IMR-90 (cell line): ENCODE measurements at regions not wholly inside any gene's neighbourhood (a gene's known extent, or its start where the extent isn't known, plus 50 kb on each side); places are given as distances from the start of the nearest gene placed in this dataset.

Experiments
- ATAC-seq: fragments of 200-7000 bp; cut with Tn5 transposase; 2 replicates; pipeline ENCODE4 v1.9.1; 2020; ENCODE audit warnings: low read depth, mild to moderate bottlenecking, moderate library complexity
- BruUV-seq: library from RNA; stranded (reverse); fragments of 400-500 nt; replicated peaks from 2 replicates; lab custom pipeline; 2021; lab: Mats Ljungman, UMichigan
- CTCF ChIA-PET: fragments of 300-600 bp; formaldehyde crosslinking; extraction: SDS; loops from one replicate; lab custom pipeline; 2021; ENCODE audit warnings: antibody characterized with exemption; lab: Yijun Ruan, JAX
- POLR2A ChIA-PET: fragments of 300-600 bp; sonication (Branson Sonifier 250); formaldehyde crosslinking; loops from one replicate; lab custom pipeline; 2022; ENCODE audit warnings: antibody characterized with exemption; ENCODE audit not compliant: unreplicated experiment; lab: Charles Lee
- DNase-seq: peaks from one replicate; pipeline ENCODE4 v3.0.0; 2013
- H2AFZ ChIP-seq: replicated peaks from 2 replicates; pipeline ENCODE3; 2013; ENCODE audit warnings: low read length, mild to moderate bottlenecking; ENCODE audit not compliant: poor library complexity
- H2AK5ac ChIP-seq: 2 replicates; pipeline ENCODE4 v1.6.1; 2013; ENCODE audit warnings: low read depth, low read length, inconsistent platforms
- H2AK9ac ChIP-seq: replicated peaks from 2 replicates; pipeline ENCODE3; 2013; ENCODE audit warnings: mild to moderate bottlenecking, low read depth, low read length, moderate library complexity; ENCODE audit not compliant: poor library complexity
- H2BK120ac ChIP-seq: 2 replicates; pipeline ENCODE4 v1.6.1; 2013; ENCODE audit warnings: low read depth, low read length, inconsistent platforms
- H2BK15ac ChIP-seq: 3 replicates; pipeline ENCODE4 v1.6.1; 2013; ENCODE audit warnings: low read depth, low read length, inconsistent platforms
- H2BK20ac ChIP-seq: 2 replicates; pipeline ENCODE4 v1.6.1; 2013; ENCODE audit warnings: low read depth, mild to moderate bottlenecking, inconsistent platforms, low read length, moderate library complexity
- H2BK5ac ChIP-seq: 2 replicates; pipeline ENCODE4 v1.6.1; 2013; ENCODE audit warnings: mild to moderate bottlenecking, low read depth, low read length, inconsistent platforms; ENCODE audit not compliant: poor library complexity, severe bottlenecking
- H3K14ac ChIP-seq: replicated peaks from 2 replicates; pipeline ENCODE4 v1.6.1; 2013; ENCODE audit warnings: low read depth, low read length, inconsistent platforms
- H3K18ac ChIP-seq: 2 replicates; pipeline ENCODE4 v1.6.1; 2013; ENCODE audit warnings: low read depth, low read length, control low read depth
- H3K23ac ChIP-seq: 2 replicates; pipeline ENCODE4 v1.6.1; 2013; ENCODE audit warnings: low read depth, low read length, inconsistent platforms
- H3K27ac ChIP-seq: 2 replicates; pipeline ENCODE4 v1.5.1; 2013; ENCODE audit warnings: mild to moderate bottlenecking, control low read depth, low read length; ENCODE audit not compliant: insufficient read depth
- H3K27me3 ChIP-seq: 2 replicates; pipeline ENCODE4 v1.6.1; 2013; ENCODE audit warnings: low read length; ENCODE audit not compliant: control insufficient read depth, insufficient read depth
- H3K36me3 ChIP-seq: 2 replicates; pipeline ENCODE4 v1.6.1; 2013; ENCODE audit warnings: low read length, mixed read lengths; ENCODE audit not compliant: control insufficient read depth, insufficient read depth
- H3K4ac ChIP-seq: 2 replicates; pipeline ENCODE4 v1.6.1; 2013; ENCODE audit warnings: low read depth, low read length, inconsistent platforms
- H3K4me1 ChIP-seq: 2 replicates; pipeline ENCODE4 v1.6.1; 2013; ENCODE audit warnings: low read length, mixed read lengths; ENCODE audit not compliant: control insufficient read depth, insufficient read depth
- H3K4me2 ChIP-seq: 2 replicates; pipeline ENCODE4 v1.6.1; 2013; ENCODE audit warnings: low read depth, mild to moderate bottlenecking, control low read depth, low read length, moderate library complexity
- H3K4me3 ChIP-seq: 2 replicates; pipeline ENCODE4 v1.5.1; 2013; ENCODE audit warnings: low read depth, mild to moderate bottlenecking, control low read depth, low read length, moderate library complexity; ENCODE audit not compliant: insufficient read depth
- H3K56ac ChIP-seq: 2 replicates; pipeline ENCODE4 v1.6.1; 2013; ENCODE audit warnings: low read length, inconsistent platforms; ENCODE audit not compliant: insufficient read depth; ENCODE audit errors: extremely low read depth
- H3K79me1 ChIP-seq, 2 experiments: 2 replicates each; pipeline ENCODE4 v1.6.1; 2013; ENCODE audit warnings: low read length in 2 of 2, inconsistent platforms in 1 of 2, low read depth in 1 of 2
- H3K9ac ChIP-seq: 2 replicates; pipeline ENCODE4 v1.6.1; 2013; ENCODE audit warnings: low read depth, low read length, control low read depth
- H3K9me1 ChIP-seq: 2 replicates; pipeline ENCODE4 v1.6.1; 2013; ENCODE audit warnings: low read length, inconsistent platforms; ENCODE audit not compliant: insufficient read depth
- H3K9me3 ChIP-seq: 2 replicates; pipeline ENCODE4 v1.6.1; 2013; ENCODE audit warnings: low read length; ENCODE audit not compliant: control insufficient read depth, insufficient read depth
- H4K20me1 ChIP-seq: 2 replicates; pipeline ENCODE4 v1.6.1; 2013; ENCODE audit warnings: low read length, inconsistent platforms; ENCODE audit not compliant: insufficient read depth
- H4K5ac ChIP-seq: 2 replicates; pipeline ENCODE4 v1.6.1; 2013; ENCODE audit warnings: mild to moderate bottlenecking, low read depth, low read length, control low read depth
- H4K8ac ChIP-seq, 2 experiments: 2 replicates each; pipeline ENCODE4 v1.6.1; 2013; ENCODE audit warnings: low read depth in 2 of 2, low read length in 2 of 2, control low read depth in 1 of 2, inconsistent platforms in 1 of 2
- H4K91ac ChIP-seq: 2 replicates; pipeline ENCODE4 v1.6.1; 2013; ENCODE audit warnings: low read depth, low read length, inconsistent platforms; ENCODE audit not compliant: insufficient read depth
- BHLHE40 ChIP-seq: fragments of 150-350 bp; IDR thresholded peaks from 2 replicates; pipeline ENCODE4 v1.6.1; 2016; ENCODE audit warnings: mild to moderate bottlenecking, low read depth, low read length
- CEBPB ChIP-seq: IDR thresholded peaks from 2 replicates; pipeline ENCODE4 v1.6.1; 2012; ENCODE audit warnings: low read depth, low read length, improper control_type of control experiment
- CHD1 ChIP-seq: IDR thresholded peaks from 2 replicates; pipeline ENCODE4 v1.6.1; 2012; ENCODE audit warnings: low read depth, low read length, improper control_type of control experiment
- CTCF ChIP-seq: conservative IDR thresholded peaks from 2 replicates; pipeline ENCODE4 v1.5.1; 2012; ENCODE audit warnings: mild to moderate bottlenecking, low read depth, low read length, improper control_type of control experiment
- ELK1 ChIP-seq: fragments of 150-350 bp; IDR thresholded peaks from 2 replicates; pipeline ENCODE4 v1.6.1; 2016; ENCODE audit warnings: low read depth, mild to moderate bottlenecking, low read length, moderate library complexity, borderline replicate concordance
- FOS ChIP-seq: fragments of 150-350 bp; IDR thresholded peaks from 2 replicates; pipeline ENCODE4 v1.6.1; 2016; ENCODE audit warnings: low read depth, low read length
- MAFK ChIP-seq: IDR thresholded peaks from 2 replicates; pipeline ENCODE4 v1.6.1; 2012; ENCODE audit warnings: low read depth, low read length, improper control_type of control experiment
- MAZ ChIP-seq: IDR thresholded peaks from 2 replicates; pipeline ENCODE4 v1.6.1; 2012; ENCODE audit warnings: low read depth, mild to moderate bottlenecking, low read length, improper control_type of control experiment, moderate library complexity, borderline replicate concordance
- MXI1 ChIP-seq: IDR thresholded peaks from 2 replicates; pipeline ENCODE4 v1.6.1; 2012; ENCODE audit warnings: low read depth, mild to moderate bottlenecking, low read length, moderate library complexity, borderline replicate concordance
- NFE2L2 ChIP-seq: fragments of 150-350 bp; IDR thresholded peaks from 2 replicates; pipeline ENCODE4 v1.6.1; 2016; ENCODE audit warnings: low read depth, mild to moderate bottlenecking, low read length
- POLR2A ChIP-seq: IDR thresholded peaks from 2 replicates; pipeline ENCODE4 v1.6.1; 2012; ENCODE audit warnings: mild to moderate bottlenecking, low read depth, low read length
- RAD21 ChIP-seq: IDR thresholded peaks from 2 replicates; pipeline ENCODE4 v1.6.1; 2012; ENCODE audit warnings: low read length, improper control_type of control experiment
- RCOR1 ChIP-seq: IDR thresholded peaks from 2 replicates; pipeline ENCODE4 v1.6.1; 2012; ENCODE audit warnings: mild to moderate bottlenecking, low read length, improper control_type of control experiment; ENCODE audit not compliant: insufficient replicate concordance
- RFX5 ChIP-seq: IDR thresholded peaks from 2 replicates; pipeline ENCODE4 v1.8.0; 2012; ENCODE audit warnings: low read depth, mild to moderate bottlenecking, low read length, moderate library complexity
- SMC3 ChIP-seq: fragments of 150-350 bp; IDR thresholded peaks from 2 replicates; pipeline ENCODE4 v1.6.1; 2016; ENCODE audit warnings: low read depth, mild to moderate bottlenecking, antibody characterized with exemption, low read length, moderate library complexity
- dilution Hi-C: fragments of 300-500 bp; cut with HindIII; formaldehyde crosslinking; loops from one replicate; pipeline ENCODE4 v1.14.3; 2018; ENCODE audit warnings: low sequenced_read_pairs; ENCODE audit not compliant: unreplicated experiment
- in situ Hi-C: fragments of 300-500 bp; cut with MboI; formaldehyde crosslinking; loops from 3 replicates; pipeline ENCODE4 v1.14.3; 2019; ENCODE audit warnings: low sequenced_read_pairs, inconsistent platforms, mixed read lengths
- intact Hi-C: fragments of 100-400 bp; cut with micrococcal nuclease; formaldehyde crosslinking; loops from 2 replicates; pipeline ENCODE4 v1.10.0; 2022
- TF ChIP-seq, protein P1 (sequence below): fragments of 150-350 bp; IDR thresholded peaks from 2 replicates; pipeline ENCODE4 v1.6.1; 2017; ENCODE audit warnings: mild to moderate bottlenecking, antibody characterized with exemption, low read length, low read depth

DNA sequence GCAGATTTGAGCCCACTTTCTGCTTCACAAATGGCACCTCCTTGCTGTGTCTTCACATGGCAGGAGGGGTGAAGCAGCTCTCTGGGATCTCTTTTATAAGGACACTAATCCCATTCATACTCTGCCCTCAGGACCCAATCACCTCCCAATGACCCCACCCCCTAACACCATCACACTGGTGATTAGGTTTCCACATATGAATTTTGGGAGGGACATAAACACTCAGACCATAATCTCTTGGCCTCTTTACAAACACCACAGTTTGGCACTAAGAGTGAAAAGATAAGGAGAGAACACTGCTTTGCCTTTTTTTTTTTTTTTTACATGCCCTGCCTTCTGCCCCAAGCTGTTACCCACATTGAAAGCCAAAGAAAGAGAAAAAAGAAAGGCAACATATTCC, 166.2 kb upstream of the NFIA start:
- H3K27me3 ChIP-seq = no peaks in the 10 kb centered on the region
- H3K4me2 ChIP-seq = no peak overlapping the region
- H4K5ac ChIP-seq = no peak overlapping the region
- no peak for TF ChIP-seq RCOR1
- TF ChIP-seq MAZ = no peak
- no peak for TF ChIP-seq SMC3
- no peak for TF ChIP-seq RFX5
- TF ChIP-seq CTCF = no peak
- TF ChIP-seq FOS = no peak
- TF ChIP-seq, protein P1, sequence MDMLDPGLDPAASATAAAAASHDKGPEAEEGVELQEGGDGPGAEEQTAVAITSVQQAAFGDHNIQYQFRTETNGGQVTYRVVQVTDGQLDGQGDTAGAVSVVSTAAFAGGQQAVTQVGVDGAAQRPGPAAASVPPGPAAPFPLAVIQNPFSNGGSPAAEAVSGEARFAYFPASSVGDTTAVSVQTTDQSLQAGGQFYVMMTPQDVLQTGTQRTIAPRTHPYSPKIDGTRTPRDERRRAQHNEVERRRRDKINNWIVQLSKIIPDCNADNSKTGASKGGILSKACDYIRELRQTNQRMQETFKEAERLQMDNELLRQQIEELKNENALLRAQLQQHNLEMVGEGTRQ = no peak
- TF ChIP-seq CHD1 = no peak
- TF ChIP-seq RAD21 = no peak
- no peak for TF ChIP-seq MAFK
- TF ChIP-seq ELK1 = no peak
- TF ChIP-seq NFE2L2 = no peak
- TF ChIP-seq CEBPB = no peak
- no peak for TF ChIP-seq MXI1
- no peak for TF ChIP-seq BHLHE40
- no peak for TF ChIP-seq POLR2A
- H3K27ac ChIP-seq = no peak overlapping the region
- no peak overlapping the region for H4K8ac ChIP-seq
- no peak overlapping the region for H2BK5ac ChIP-seq
- dilution Hi-C loops (no loop called here), in situ Hi-C loops (no loop called here), intact Hi-C loops (no loop called here)
- H3K4ac ChIP-seq = no peak overlapping the region
- DNase-seq = no peak
- no peak overlapping the region for H4K91ac ChIP-seq
- no peak overlapping the region for H2AK5ac ChIP-seq
- H2BK15ac ChIP-seq = no peak overlapping the region
- no peaks in the 10 kb centered on the region for H3K9me3 ChIP-seq
- ATAC-seq = no peak
- BruUV-seq = no TSS peak
- no peak overlapping the region for H2AK9ac ChIP-seq
- H3K4me1 ChIP-seq = no peaks in the 10 kb centered on the region
- H3K14ac ChIP-seq = no peak overlapping the region
- H3K56ac ChIP-seq = no peak overlapping the region
- H3K23ac ChIP-seq = no peak overlapping the region
- H2AFZ ChIP-seq = no peak overlapping the region
- H3K4me3 ChIP-seq = no peak overlapping the region
- ChIA-PET POLR2A (no interaction called here), CTCF (no interaction called here)
- no peak overlapping the region for H2BK120ac ChIP-seq
- H3K36me3 ChIP-seq = no peaks in the 10 kb centered on the region
- H3K9ac ChIP-seq = no peak overlapping the region
- no peaks in the 10 kb centered on the region for H4K20me1 ChIP-seq
- H2BK20ac ChIP-seq = no peak overlapping the region
- no peaks in the 10 kb centered on the region for H3K79me1 ChIP-seq
- H3K18ac ChIP-seq = no peak overlapping the region
- no peaks in the 10 kb centered on the region for H3K9me1 ChIP-seq
